Neutrophil (primary cell): ENCODE measurements at regions not wholly inside any gene's neighbourhood (a gene's known extent, or its start where the extent isn't known, plus 50 kb on each side); places are given as distances from the start of the nearest gene placed in this dataset.
"Not testable (repeated sequence)": the region's sequence is repeated elsewhere in the genome, so short reads cannot be mapped to it uniquely, and the experiment has no call there.

Experiments
- H3K27ac ChIP-seq: fragments of 200-600 bp; sonication (generic); 2 replicates; pipeline ENCODE4 v1.5.1; 2016; ENCODE audit warnings: mild to moderate bottlenecking, moderate library complexity
- H3K27me3 ChIP-seq: fragments of 200-600 bp; sonication (generic); 2 replicates; pipeline ENCODE4 v1.6.0; 2016; ENCODE audit warnings: mild to moderate bottlenecking
- H3K36me3 ChIP-seq: fragments of 200-600 bp; sonication (generic); 2 replicates; pipeline ENCODE4 v1.5.1; 2017
- H3K4me1 ChIP-seq, 2 experiments: fragments of 200-600 bp in 1 of 2; sonication (generic) in 1 of 2; 1 replicate in 1 of 2; 2 replicates in 1 of 2; pipeline versions ENCODE4 v1.5.1 to v1.6.1; 2013 to 2016; ENCODE audit warnings: low read depth in 1 of 2, low read length in 1 of 2, mild to moderate bottlenecking in 1 of 2, moderate library complexity in 1 of 2; ENCODE audit not compliant: control insufficient read depth in 1 of 2, insufficient read depth in 1 of 2
- H3K4me3 ChIP-seq, 2 experiments: fragments of 200-600 bp in 1 of 2; sonication (generic) in 1 of 2; 1 replicate in 1 of 2; 2 replicates in 1 of 2; pipeline ENCODE4 v1.5.1; 2013 to 2016; ENCODE audit warnings: low read depth in 1 of 2, low read length in 1 of 2, mild to moderate bottlenecking in 1 of 2, moderate library complexity in 1 of 2
- H3K9me3 ChIP-seq: fragments of 200-600 bp; sonication (generic); 2 replicates; pipeline ENCODE4 v1.5.1; 2016
- CTCF ChIP-seq: fragments of 200-600 bp; sonication (generic); IDR thresholded peaks from 2 replicates; pipeline ENCODE4 v1.5.1; 2016; ENCODE audit warnings: antibody characterized with exemption

DNA sequence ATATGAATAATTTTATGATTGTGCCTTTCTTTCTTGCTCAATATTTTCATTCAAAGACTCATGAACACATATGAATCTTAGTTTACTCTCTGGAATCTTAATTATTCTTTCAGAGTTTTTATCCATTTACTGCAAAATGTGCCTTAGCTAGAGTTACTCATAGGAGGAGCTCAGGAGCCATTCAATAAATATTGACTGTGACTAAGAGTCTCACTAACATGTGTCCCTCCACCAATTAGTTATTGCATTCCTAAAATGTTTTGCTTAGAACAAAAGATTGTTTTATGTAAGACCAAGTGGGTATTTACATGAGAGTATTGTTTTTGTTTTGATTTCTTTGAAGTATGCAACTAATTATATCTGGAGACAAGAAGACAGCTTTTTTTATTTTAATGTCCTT lies 218.4 kb upstream of the MAST4 start:
- Histone ChIP-seq H3K4me3 (no peak overlapping the region), H3K27me3 (peaks cover 9% of the 10 kb centered on the region), H3K36me3 (no peaks in the 10 kb centered on the region), H3K9me3 (no peaks in the 10 kb centered on the region), H3K27ac (no peak overlapping the region), H3K4me1 (no peaks in the 10 kb centered on the region)
- TF ChIP-seq CTCF, result no peak

- Histone ChIP-seq H3K9me3 (no peaks in the 10 kb centered on the region), H3K27ac (no peak overlapping the region), H3K4me1 (no peaks in the 10 kb centered on the region), H3K27me3 (peaks cover 5% of the 10 kb centered on the region), H3K4me3 (no peak overlapping the region), H3K36me3 (no peaks in the 10 kb centered on the region)
- no peak for TF ChIP-seq CTCF
These were observed 217.8 kb upstream of the MAST4 start for GRCh38 chr5:66378407-66378806.

- no peaks in the 10 kb centered on the region for H3K9me3 ChIP-seq
- no peaks in the 10 kb centered on the region for H3K4me1 ChIP-seq
- H3K27me3 ChIP-seq, result no peaks in the 10 kb centered on the region
- no peak for TF ChIP-seq CTCF
- H3K36me3 ChIP-seq, result no peaks in the 10 kb centered on the region
- no peak overlapping the region for H3K4me3 ChIP-seq
- no peak overlapping the region for H3K27ac ChIP-seq
These were observed 214.0 kb upstream of the MAST4 start for GRCh38 chr5:66382152-66382551.

GRCh38 chr5:66405145-66405544 lies 191.0 kb upstream of the MAST4 start:
- H3K36me3 ChIP-seq, H3K4me3 ChIP-seq, H3K27ac ChIP-seq, H3K27me3 ChIP-seq, H3K4me1 ChIP-seq, H3K9me3 ChIP-seq: not testable (repeated sequence)

DNA sequence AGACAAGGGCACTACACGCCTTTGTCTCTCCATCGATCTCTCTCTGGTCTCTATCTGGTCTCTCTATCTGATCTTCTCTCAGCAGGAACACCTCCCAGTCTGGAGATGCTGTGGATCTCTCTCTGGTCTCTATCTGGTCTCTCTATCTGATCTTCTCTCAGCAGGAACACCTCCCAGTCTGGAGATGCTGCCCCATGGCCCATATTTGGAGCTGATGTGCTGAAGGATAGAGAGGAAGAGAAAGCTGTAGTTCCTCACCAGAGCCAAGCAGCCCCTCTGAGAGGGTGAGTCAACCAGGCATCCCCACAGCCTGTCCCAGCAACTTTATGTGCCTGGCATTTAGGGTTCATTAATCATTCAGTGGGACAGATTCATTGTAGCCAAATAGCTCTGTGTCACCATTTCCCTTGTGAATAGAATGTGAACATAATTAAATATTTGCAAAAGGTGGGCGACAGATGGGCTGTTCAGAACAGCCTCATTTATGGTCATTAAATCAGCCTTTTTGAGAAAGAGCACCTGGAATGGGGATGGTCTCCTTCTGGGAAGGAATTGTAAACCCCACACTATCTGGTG lies 189.3 kb upstream of the MAST4 start:
- H3K27ac ChIP-seq, result no peak overlapping the region
- no peak overlapping the region for H3K4me3 ChIP-seq
- H3K27me3 ChIP-seq, result no peaks in the 10 kb centered on the region
- H3K9me3 ChIP-seq, result no peaks in the 10 kb centered on the region
- no peaks in the 10 kb centered on the region for H3K36me3 ChIP-seq
- TF ChIP-seq CTCF, result no peak
- H3K4me1 ChIP-seq, result no peaks in the 10 kb centered on the region

- H3K27ac ChIP-seq, result no peak overlapping the region
- no peak overlapping the region for H3K4me3 ChIP-seq
These were observed 188.4 kb upstream of the MAST4 start for GRCh38 chr5:66407765-66408164.

More at GRCh38 chr5:66407765-66408164, 188.4 kb upstream of the MAST4 start:
- no peak for TF ChIP-seq CTCF
- H3K9me3 ChIP-seq, result no peaks in the 10 kb centered on the region
- no peaks in the 10 kb centered on the region for H3K36me3 ChIP-seq
- H3K27me3 ChIP-seq, result no peaks in the 10 kb centered on the region
- no peaks in the 10 kb centered on the region for H3K4me1 ChIP-seq
